Right ventricle myocardium inferior (tissue), 1 donor: ENCODE measurements at regions not wholly inside any gene's neighbourhood (a gene's known extent, or its start where the extent isn't known, plus 50 kb on each side); places are given as distances from the start of the nearest gene placed in this dataset.

ENCODE experiments used
- ATAC-seq: fragments of 200-7000 bp; cut with Tn5 transposase; one replicate; pipeline ENCODE4 v1.9.1; 2020; ENCODE audit warnings: mild to moderate bottlenecking, moderate library complexity
- DNase-seq: peaks from one replicate; pipeline ENCODE4 v3.0.0; 2021; ENCODE audit errors: missing footprints
- intact Hi-C: fragments of 100-400 bp; cut with DNase I; formaldehyde crosslinking; loops from one replicate; pipeline ENCODE4 v1.11.0; 2022
- donor health status: DM: no; HTN: yes; CAD: no; lungs with severe emphysema.

DNA sequence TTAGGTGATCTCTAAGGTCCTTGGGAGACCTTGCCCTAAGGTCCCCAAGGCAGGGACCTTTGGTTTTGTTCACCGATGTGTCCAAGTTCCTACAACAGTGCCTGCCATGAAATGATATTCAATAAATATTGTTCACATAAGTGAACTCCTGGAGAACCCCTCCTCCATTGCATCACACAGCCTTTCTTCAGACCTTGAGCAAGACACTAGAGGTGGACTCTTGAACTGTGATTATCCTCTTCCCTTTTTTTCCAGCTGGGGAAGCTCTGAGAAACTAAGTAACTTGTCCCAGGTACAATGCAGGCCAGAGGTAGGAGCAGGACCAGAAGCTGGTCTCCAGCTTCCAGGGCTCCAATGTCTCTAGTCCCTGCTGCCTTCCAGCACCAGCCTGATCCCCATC lies 76.6 kb upstream of the LMO1 start:
- intact Hi-C loops: no loop called here
- no peak for ATAC-seq

DNA sequence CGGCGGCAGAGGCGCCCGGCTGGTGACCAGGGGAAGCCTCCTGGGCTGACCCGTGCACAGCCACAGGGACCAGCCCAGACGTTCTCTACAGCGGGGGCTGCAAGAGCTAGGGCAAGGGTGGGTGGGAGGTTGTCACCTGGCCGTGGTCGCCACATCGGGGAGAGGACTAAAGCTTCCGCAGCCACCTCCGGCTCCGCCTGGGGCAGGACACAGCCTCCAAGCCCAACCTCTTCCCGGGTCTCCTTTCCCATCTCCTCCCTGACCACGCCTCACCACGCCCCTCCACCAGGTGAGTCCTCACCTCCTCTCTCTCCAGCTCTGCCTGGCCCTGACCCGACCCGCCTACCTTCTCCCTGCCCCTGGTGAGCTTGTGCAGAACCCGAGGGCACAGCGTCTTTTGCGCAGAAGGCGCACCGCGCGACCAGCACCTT lies 75.9 kb upstream of the LMO1 start:
- ATAC-seq: no peak
- intact Hi-C loops: no loop called here
- peak; percentile 42 for DNase-seq

More for the DNA sequence above, 76.6 kb upstream of the LMO1 start:
- no peak for DNase-seq

DNA sequence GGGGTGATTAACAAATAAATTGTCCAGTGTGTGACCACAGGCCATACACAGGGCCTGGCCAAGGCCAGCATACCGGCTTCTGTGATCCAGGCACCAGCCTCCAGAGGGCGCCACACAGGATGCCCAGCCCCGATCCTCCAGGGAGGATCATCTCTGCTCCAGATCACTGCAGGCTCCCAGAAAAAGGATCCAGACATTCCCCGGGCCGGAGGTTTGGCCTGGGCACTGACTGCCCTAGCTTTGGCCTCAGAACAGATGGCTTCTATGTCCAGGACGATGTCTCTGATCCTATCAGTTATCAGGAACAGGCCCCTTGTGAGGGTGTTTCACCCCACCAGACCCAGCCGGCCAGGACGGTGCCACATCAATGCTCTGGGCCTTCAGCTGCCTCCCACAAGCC lies 74.5 kb upstream of the LMO1 start:
- ATAC-seq (no peak), DNase-seq (peak; percentile 67)
- intact Hi-C loops: no loop called here

DNA sequence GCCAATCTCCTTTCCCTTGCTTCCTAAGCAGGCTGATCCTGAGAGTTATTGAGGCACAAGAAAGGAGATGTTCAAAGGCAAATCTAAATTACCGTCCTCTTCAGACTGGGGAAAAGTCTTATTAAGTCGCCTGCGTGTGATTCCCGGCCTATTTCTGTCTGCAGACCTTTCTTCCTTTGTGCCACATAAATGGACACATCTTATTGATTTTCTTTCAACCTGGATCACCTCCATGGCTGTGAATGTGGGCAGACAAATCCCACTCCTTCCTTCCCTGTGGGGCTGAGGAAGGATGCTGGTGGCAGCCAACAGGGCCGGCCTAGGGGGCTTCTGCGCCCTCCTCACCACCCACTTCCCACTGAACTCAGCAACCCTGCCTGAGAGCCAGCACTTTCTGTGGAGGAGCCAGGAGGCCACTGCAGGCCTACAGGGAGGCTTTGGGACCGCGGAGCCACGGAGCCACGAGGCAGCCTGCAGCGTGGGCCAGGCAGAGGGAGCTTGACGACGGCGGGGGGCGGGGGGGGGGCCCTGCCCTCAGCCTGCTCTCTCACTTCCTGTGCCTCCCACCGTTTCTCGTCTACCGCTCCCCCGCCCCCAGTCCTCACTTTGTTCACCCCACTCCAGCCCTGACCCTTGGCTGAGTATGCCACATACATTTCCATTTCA lies 73.6 kb upstream of the LMO1 start:
- ATAC-seq (no peak), DNase-seq (peak; percentile 39)
- intact Hi-C loops: no loop called here

DNA sequence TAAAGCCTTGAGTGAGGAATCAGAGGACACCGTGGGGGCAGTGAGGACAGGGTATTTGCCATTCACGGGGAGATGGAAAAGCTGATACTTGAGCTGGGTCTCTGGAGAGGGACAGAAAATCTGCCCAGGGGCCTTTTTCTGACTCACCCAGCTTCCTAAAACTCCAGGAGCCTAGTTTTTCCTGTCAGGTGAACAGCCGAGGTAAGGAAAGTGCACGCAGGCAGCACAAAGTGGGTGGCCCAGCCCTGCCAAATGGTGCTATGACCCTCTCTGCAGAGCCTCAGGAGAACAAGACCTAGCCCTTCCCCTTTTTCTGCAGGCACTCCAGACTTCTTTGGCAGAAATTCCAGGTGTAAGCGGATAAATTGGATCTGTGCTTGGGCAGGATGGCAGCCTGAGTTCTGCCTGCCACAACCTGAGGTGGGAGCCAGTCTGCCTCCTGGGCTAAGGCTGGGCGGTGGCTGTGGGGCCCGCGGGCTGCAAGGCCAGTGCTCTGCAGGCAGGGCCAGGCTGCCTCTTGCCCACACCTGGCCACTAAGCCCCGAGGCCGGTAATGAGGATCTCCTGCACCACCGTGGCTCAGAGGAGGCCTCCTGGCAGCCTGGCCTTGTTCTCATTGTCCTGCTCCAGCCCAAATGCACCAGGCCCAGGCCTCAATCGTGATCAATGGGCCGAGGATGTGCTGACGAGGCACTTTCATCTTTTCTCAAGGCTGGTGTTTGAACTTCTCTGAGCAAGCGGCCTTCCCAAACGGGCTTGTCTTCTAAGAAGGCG lies 72.9 kb upstream of the LMO1 start:
- intact Hi-C loops: no loop called here
- ATAC-seq (no peak), DNase-seq (peak; percentile 67)

DNA sequence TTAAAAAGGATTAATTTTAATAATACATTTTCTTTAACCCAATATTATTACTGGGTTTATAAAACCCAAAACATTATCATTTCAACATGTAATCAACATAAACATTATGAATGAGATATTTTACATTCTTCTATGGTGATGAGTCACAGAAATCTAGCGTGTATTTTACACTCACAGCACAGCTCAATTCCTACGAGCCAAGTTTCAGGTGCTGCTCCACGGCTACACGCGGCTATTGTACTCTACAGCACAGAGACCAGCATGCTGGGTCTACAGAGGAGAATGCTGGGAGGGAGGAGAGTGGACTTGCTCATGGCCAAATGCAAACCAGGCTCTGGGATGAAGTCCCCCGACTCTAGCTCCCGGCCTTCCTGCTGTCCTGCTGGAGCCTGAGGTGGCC lies 72.0 kb upstream of the LMO1 start:
- no peak for DNase-seq
- intact Hi-C loops: no loop called here
- no peak for ATAC-seq

DNA sequence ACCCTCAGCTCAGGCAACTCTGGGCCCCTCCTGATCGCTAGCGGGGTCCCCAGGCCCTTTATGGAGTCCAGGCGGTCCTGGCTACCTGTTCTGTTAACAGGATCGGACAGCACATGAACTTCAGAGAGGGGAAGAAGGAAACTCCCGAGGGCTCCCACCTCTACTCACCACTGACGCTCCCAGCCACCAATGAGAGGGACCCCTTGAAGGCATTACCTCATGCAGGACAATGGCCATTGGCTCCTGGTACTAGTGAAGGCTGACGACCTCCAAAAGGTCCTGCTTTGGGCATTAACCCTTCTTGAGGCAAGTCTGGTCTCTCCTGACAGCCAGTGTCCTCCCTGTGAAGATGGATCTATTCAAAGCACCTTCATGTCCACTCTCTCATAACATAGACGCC lies 71.5 kb upstream of the LMO1 start:
- intact Hi-C loops: no loop called here
- no peak for ATAC-seq
- DNase-seq: peak; percentile 41

DNA sequence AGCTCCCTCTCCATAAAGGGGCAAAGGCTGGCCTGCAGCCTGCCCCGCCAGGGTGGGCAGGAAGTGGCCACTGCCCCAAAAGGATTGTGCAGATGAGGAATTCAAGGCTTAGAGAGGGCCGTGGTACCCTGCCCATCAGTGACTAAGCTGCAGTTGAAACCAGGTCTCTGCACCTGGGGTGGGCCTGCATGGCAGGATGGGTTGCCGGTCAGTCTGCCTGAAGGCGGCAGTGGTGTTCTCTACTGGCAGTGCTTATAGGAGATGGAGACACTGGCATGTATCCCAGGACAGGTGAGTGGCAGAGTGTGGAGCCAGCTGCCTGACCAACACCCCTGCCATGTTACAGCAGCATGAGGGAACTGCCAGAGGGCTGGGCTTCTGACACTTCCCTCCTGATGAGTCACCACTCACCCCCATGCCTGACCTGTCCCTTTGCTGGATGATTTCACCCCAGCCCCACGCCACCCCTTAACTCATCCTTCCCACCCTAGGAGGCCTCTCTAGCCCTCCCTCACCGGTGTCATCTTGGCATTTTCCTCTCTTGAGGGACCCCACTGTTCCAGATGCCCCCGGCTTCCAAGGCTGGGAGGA lies 70.2 kb upstream of the LMO1 start:
- ATAC-seq (no peak), DNase-seq (peak; percentile 62)
- intact Hi-C loops: no loop called here

DNA sequence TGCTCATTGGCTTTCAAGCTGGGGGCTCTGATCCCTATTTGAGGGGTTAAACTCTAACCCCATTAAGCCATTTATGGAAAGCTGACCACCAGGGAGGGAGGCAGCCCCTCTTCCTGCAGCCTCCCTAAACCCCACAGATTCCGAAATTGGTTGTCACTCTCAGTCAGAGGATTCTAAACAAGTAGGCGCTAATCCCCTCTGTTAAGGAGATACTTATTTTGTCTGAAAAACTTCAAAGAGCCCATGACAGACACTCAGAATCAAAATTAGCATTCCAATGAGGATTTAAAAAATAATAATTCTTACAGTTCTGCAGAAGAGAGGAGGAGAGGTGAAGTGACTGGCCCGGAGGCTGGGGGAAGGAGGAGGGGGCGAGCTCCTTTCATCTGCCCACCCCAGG lies 69.7 kb upstream of the LMO1 start:
- ATAC-seq (no peak), DNase-seq (no peak)
- intact Hi-C loops: no loop called here

DNA sequence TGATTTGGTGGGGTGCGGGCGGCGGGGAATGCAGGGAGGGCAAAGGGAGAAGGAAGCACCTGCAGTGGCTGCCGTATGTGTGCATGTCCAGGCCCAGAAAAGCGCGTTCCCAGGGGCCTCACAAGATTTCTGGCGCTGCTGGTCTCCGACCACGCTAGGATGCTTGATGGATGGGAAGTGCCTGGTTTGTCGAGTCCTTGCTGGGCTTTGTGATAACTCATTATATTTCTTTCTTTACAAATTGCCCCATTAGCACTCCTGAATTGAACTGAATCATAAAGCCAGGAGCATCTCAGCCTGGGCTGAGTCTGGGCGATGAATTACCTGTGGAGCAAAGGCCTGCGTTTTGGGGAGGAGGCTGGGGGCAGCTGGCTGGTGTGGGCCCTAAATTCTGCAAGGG lies 69.2 kb upstream of the LMO1 start:
- peak; percentile 17 for DNase-seq
- intact Hi-C loops: no loop called here
- ATAC-seq: no peak

DNA sequence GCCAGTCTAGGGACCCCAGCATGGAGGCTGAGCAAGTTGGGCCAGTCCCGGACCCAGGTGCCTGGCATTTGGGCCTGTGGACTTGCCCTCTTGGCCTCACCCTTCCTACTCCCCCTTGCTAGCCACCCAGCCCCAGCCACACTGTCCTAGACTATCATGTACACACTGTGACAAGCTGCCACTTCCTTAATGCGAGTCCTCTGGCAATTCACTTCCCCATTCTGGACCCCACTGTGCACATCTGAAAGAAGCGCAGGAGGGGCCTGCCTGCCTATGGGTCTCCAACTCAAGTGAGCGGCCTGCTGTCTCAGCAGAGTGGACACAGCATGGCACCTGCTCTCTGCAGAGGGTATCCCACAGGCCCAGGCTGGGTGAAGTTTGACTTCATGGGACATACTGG lies 68.5 kb upstream of the LMO1 start:
- DNase-seq (peak; percentile 69), ATAC-seq (no peak)
- intact Hi-C loops: no loop called here

DNA sequence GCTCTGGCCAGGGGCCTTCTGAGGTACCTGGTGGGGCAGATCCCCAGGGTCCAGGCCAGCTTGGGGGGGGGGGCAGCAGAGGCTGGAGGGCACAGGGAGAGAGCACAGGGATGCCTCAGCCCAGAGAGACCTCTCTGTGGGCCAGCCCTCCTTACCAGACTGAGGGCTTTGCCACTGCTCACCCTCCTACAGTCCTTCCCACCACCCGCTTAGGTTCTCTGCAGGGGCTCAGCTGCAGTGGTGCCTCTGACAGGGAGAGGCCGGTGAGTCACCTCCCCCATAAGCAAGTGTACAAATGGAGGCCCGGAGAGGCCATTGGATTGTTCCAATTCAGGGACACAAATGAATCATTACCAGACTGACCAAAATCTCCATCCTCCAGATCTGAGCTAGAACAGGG lies 68.1 kb upstream of the LMO1 start:
- DNase-seq (peak; percentile 14), ATAC-seq (no peak)
- intact Hi-C loops: no loop called here

DNA sequence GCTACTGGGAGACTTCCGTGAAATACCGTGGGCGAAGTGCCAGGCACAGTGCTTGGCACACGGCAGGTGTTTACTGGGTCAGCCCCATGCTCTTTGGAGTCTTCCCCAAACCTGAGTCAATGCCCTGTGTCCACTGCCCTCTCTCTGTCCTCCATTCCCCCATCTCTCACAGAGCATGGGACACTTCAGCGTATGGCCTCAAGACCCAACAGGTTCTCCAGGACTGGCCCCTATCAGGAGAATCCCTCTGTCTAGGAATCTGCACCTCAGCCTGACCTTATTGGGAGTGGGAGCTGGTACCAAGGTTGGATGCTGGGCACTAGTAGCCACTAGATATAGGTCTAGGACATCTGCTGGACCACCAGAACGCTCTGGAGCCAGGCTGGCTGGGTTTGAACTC lies 67.2 kb upstream of the LMO1 start:
- no peak for ATAC-seq
- DNase-seq: no peak
- intact Hi-C loops: no loop called here

DNA sequence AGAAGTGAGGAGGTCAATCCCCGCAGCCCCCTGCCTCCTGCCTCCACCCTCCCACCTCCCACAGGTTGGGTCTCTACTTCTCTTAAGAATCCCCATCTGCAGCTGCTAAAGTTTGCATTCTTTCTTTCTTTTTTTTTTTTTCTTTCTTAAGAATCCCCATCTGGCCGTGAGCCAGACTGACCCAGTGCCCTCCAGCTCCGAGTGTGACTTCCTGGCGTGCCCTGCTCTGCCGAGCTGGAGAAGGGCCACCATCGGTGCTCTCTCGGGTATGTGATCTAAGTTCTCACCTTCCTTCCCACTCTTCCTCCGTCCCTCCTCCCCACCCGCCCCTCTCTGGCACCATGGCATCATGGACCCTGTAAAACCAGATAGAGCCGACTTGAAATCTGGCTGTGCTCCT lies 66.7 kb upstream of the LMO1 start:
- intact Hi-C loops: no loop called here
- ATAC-seq: no peak
- DNase-seq: peak; percentile 56

DNA sequence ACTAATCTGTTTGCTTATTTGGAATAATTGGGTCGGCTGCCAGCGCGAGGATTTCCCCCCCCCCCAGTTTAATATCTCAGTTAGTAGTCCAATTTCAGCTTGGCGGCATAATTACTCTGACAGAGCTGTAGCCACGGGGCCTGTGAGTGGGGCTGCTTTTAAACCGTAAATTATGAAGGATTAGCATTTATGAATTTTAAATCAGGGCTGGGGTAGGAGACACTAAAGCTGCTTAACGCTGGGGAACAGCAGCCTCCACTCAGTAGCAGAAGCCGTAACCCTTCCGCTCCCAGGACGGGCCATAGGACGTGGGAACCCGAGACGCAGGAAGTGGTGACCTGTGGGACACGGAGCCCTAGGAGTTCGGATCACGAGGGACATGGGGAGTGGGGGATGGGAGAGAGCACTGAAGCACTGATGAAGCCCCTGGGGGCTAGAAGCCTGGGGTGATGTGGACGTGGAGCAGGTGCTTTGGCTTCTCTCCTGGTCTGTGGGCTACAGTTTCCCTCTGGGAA lies 66.2 kb upstream of the LMO1 start:
- ATAC-seq: no peak

DNA sequence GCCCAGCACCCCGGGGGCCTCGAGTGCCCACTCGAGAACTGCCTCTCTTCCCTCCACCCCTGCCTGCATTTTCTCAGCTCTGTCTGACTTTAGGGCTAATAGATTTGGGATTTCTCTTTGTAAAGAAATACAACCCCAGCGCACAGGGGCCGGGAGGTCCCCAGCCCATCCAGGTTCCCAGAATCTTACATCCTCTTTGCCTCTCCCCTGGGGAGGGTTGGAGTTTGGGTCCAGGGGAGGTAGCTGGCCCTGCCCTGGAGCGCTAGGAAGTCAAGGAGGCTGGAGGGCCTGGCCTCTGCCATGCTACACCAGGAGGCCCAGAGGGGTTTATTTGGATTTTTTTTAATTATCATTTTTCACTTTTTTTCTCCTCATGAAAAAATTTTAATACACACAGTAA lies 65.7 kb upstream of the LMO1 start:
- intact Hi-C loops: no loop called here
- DNase-seq: peak; percentile 30
- no peak for ATAC-seq

More for the DNA sequence above, 66.2 kb upstream of the LMO1 start:
- DNase-seq: peak; percentile 28
- intact Hi-C loops: no loop called here

DNA sequence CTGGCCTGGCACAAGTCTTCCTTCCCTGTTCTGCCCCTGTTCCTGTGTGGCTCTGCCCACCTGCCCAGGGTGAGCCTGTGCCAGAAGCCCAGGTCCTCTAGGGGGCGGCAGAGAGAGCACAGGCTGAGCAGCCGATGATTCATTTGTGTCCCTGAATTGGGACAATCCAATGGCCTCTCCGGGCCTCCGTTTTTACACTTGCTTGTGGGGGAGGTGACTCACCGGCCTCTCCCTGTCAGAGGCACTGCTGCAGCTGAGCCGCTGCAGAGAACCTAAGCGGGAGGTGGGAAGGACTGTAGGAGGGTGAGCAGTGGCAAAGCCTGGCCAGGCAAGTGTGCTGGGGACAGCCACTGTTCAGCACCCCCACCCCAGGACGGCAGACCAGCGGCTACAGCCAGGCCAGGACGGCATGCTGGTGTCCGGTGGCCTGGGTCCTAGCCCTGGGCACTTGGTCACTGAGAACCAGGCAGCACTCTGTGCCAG lies 65.2 kb upstream of the LMO1 start:
- DNase-seq (peak; percentile 79), ATAC-seq (peak; percentile 58)
- intact Hi-C loops: no loop called here

DNA sequence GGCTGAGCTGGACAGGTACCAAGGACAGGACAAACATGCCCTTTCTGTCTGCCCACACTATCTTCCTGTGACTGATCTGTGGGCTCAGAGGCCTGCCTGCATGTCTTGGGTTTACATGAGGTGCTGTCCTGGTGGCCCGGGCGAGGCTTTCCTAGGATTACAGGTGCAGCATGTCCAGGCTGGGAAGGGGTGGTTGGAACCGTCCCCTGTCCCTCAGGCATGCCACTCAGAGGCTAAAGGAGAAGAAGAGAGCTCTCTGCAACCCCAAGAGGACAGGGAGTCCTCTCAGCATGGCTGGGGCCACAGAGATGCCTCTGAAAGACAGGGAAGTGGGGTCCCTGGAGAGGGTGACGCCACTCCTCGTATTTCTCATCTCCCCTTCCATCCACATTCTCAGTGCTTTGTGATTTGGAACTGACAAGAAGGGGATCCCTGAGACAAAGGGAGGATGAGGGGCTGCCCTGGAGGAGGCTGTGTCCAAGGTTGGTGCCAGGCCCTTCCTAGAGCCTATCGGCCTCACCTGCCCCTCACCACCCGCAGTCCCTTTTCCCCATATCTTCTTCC lies 64.6 kb upstream of the LMO1 start:
- intact Hi-C loops: no loop called here
- DNase-seq: peak; percentile 40
- no peak for ATAC-seq

DNA sequence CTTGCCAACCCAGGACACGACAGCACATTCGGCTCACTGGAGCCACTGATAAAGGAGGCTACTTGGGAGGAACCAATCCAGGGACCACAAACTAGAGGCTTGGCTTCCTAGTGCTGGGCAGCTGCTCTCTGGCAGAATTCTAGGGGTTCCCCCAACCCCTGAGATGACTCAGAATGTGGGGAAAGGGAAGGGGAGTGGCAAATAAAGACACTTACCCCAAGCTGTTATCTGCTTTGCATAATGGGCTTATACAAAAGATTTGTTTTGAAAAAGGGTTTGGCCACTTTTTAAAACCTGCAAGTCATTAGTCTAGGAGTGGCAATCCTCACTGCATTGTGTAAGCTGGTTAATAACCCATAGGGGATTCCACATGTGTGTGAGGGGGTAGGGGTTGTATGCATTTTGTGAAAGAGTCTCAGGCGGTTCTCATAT lies 64.1 kb upstream of the LMO1 start:
- intact Hi-C loops: loop anchor here (2.0 kb wide), 1 partner anchor 241 kb away; no protein-coding TSS in a partner anchor
- DNase-seq (no peak), ATAC-seq (no peak)
